Epidermal melanocyte (primary cell): ENCODE measurements at regions not wholly inside any gene's neighbourhood (a gene's known extent, or its start where the extent isn't known, plus 50 kb on each side); places are given as distances from the start of the nearest gene placed in this dataset.
"Not testable (repeated sequence)": the region's sequence is repeated elsewhere in the genome, so short reads cannot be mapped to it uniquely, and the experiment has no call there.

ENCODE experiments used
- DNase-seq: peaks from one replicate; pipeline ENCODE4 v3.0.0; 2011; ENCODE audit warnings: low spot score; ENCODE audit not compliant: insufficient read length

GRCh38 chr22:27244328-27244727 lies 557.2 kb downstream of the MN1 start:
- no peak for DNase-seq

GRCh38 chr22:27245056-27245455 lies 556.5 kb downstream of the MN1 start:
- no peak for DNase-seq

GRCh38 chr22:27246558-27246957 lies 555.0 kb downstream of the MN1 start:
- DNase-seq: no peak

GRCh38 chr22:27247701-27248434 lies 553.7 kb downstream of the MN1 start:
- no peak for DNase-seq

- DNase-seq: no peak
Observed at GRCh38 chr22:27250418-27250817, 551.1 kb downstream of the MN1 start.

GRCh38 chr22:27250886-27251285 lies 550.7 kb downstream of the MN1 start:
- no peak for DNase-seq

GRCh38 chr22:27251563-27251962 lies 550.0 kb downstream of the MN1 start:
- DNase-seq: no peak

- DNase-seq: no peak
Observed at GRCh38 chr22:27252282-27253049, 549.1 kb downstream of the MN1 start.

GRCh38 chr22:27253108-27253902 lies 548.3 kb downstream of the MN1 start:
- DNase-seq: no peak

- DNase-seq: not testable (repeated sequence)
Observed at GRCh38 chr22:27254063-27254462, 547.5 kb downstream of the MN1 start.

GRCh38 chr22:27255580-27255979 lies 546.0 kb downstream of the MN1 start:
- DNase-seq: no peak

- no peak for DNase-seq
Observed at GRCh38 chr22:27257987-27258386, 543.6 kb downstream of the MN1 start.

GRCh38 chr22:27258616-27259172 lies 542.9 kb downstream of the MN1 start:
- DNase-seq: no peak

- no peak for DNase-seq
Observed at GRCh38 chr22:27259433-27259832, 542.1 kb downstream of the MN1 start.

GRCh38 chr22:27260087-27260698 lies 541.4 kb downstream of the MN1 start:
- no peak for DNase-seq

GRCh38 chr22:27262361-27262760 lies 539.2 kb downstream of the MN1 start:
- DNase-seq: no peak

- DNase-seq: no peak
Observed at GRCh38 chr22:27264184-27264583, 537.4 kb downstream of the MN1 start.

- DNase-seq: no peak
Observed at GRCh38 chr22:27267145-27267544, 534.4 kb downstream of the MN1 start.

- no peak for DNase-seq
Observed at GRCh38 chr22:27269751-27270543, 531.6 kb downstream of the MN1 start.

- DNase-seq: no peak
Observed at GRCh38 chr22:27270818-27271510, 530.6 kb downstream of the MN1 start.
